ENCODE measurements at regions not wholly inside any gene's neighbourhood (a gene's known extent, or its start where the extent isn't known, plus 50 kb on each side); places are given as distances from the start of the nearest gene placed in this dataset.
"Not testable (repeated sequence)": the region's sequence is repeated elsewhere in the genome, so short reads cannot be mapped to it uniquely, and the experiment has no call there.

DNA sequence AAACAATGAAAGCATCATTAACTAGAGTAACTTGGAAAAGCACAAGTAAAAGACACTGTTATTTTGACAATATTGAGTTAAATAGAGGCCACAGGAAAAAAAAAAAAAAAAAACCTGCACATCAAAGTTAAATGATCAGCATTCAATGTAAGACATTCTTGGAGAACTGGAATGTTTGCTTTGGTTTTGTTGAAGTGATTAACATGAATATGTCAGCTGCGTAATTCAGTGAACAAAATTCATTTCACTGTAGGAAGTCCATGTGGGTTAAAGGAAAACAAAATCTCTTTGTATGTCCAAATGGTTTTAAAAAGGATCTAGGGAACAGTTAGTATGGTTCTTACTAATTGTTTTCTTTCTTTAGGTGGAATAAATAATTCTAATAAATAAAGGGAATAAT lies 252.8 kb upstream of the CNTN6 start:
- no peak for DNase-seq

DNA sequence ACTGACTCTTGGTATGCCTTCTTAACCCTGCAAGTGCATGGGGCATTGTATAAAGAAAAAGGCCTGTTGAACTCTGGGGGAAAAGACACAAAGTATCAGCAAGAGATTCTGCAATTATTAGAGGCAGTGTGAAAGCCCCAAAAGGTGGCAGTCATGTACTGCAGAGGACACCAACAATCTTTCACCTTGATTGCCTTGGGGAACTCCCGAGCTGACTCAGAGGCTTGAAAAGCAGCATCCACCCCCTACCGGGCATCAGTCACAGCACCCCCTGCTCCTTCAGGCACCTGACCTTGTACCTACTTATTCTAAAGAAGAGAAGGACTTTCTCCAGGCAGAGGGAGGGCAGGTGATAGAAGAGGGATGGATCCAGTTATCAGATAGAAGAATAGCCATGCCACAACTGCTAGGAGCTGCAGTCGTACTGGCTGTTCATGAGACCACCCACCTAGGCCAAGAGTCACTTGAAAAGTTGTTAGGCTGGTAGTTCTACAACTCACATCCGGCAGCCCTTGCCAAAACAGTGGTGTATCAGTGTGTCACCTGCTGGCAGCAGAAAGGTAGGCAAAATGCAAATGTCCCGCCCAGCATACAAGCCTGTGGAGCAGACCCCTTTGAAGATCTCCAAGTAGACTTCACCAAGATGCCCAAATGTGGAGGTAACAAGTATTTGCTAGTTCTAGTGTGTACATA lies 241.6 kb upstream of the CNTN6 start:
- no peak for DNase-seq

DNA sequence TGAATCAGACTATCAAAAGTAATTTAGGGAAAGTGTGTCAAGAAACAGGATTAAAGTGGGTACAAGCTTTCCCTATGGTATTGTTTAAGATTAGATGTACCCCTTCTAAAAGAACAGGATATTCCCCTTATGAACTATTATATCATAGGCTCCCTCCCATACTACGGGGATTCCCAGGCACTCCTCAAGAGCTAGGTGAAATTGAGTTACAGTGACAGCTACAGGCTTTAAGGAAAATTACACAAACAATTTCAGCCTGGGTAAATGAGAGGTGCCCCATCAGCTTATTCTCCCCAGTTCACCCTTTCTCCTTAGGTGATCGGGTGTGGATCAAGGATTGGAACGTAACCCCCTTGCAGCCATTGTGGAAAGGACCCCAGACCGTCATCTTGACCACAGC lies 240.8 kb upstream of the CNTN6 start:
- no peak for DNase-seq

DNA sequence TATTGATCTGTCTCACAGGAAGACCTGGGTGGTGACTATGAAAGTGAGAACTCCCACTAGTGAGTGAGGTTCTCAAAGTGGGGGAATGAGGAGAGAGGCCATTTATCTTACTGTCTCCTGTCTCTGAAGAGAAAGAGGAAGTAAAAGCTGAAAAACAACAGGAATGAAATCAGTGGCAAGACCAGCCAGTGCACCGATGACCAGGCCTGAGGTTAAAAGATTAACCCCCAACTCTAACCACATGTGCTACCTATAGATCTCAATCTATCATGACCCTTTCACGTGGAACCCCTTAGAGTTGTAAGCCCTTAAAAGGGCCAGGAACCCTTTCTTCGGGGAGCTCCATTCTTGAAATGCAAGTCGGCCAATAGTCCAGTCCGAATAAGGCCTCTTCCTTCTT lies 239.3 kb upstream of the CNTN6 start:
- no peak for DNase-seq

DNA sequence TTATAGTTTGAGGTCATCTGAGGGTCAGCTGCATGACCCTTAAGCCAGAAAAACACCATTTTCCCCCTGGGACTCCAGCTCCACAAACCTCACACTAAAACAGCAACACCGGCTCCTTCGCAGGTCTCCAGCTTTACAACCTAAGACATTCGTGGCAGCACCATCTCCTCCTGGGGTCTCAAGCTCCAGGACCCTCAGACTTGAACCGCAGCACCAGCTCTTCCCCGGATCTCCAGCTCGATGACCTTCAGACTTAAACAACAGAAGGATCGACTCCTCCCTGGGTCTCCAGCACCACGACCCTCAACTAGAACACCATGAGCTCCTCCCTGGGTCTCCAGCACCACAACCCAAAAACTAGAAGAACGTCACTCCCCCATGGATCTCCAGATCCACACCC lies 233.7 kb upstream of the CNTN6 start:
- DNase-seq: no peak

DNA sequence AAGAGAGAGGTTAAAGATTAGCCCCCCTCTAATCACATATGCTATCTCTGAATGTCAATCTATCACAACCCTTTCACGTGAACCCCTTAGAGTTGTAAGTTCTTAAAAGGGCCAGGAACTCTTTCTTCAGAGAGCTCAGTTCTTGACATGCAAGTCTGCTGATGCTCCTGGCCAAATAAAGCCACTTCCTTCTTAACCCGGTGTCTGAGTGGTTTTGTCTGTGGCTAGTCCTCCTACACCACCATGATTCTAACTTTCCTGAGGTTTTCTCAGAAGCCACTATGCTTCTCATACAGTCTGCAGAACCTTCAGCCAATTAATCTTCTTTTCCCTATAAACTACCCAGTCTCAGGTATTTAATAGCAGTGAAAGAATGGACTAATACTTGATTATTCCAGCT lies 231.1 kb upstream of the CNTN6 start:
- no peak for DNase-seq

DNA sequence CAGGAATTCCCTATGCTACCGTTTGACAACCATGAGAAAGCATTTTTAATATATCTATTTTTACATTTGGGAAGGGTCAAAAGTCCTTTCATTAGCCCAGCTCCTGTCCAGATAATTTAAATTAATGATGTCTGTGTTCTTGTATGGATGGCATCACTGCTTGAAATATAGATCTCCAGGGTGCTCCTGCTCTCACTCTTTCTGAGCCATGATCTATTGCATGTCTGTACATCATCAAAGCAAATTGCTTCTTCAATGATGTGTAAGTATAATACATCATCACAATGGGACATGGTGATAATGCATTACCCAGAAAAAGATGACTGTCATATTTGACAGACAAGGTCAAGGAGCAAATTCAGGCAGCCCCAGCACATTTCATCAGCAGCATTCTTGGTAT lies 223.6 kb upstream of the CNTN6 start:
- no peak for DNase-seq

DNA sequence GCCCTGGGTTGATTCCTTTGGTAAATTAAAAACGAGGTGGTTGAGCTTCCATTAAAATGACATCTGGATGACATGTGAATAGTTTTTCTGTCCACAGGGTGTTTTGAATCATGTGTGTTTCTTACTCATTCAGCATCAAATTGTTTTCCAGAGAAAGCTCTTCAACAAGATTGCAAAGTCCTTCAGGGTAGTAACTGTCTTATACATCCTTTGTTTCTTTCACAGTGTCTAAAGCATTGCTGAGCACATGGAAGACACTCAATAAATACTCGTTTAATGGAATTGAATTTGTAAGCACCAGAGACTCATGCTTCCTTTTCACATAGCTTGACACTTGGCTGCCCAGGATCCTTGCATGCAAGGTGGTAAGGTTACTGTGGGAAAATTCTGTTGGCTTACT lies 223.1 kb upstream of the CNTN6 start:
- DNase-seq: no peak

DNA sequence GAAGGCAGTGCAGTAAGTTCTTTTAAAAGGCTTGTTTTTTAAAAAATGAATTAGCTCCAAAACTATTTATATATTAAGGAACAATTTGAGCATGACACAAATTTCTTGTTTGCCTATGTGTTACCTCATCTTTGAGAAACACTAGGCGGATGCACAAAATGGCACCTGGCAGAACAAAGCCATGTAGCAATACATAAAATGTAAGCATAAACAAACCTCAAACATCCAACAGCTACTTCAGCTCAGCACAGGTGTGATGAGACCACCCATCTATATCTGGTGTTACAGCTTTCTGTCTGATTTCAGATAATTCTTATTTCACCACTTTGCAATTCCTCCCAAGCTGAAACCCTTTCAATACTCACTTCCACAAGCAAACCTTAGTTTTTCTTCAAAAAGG lies 221.2 kb upstream of the CNTN6 start:
- no peak for DNase-seq

DNA sequence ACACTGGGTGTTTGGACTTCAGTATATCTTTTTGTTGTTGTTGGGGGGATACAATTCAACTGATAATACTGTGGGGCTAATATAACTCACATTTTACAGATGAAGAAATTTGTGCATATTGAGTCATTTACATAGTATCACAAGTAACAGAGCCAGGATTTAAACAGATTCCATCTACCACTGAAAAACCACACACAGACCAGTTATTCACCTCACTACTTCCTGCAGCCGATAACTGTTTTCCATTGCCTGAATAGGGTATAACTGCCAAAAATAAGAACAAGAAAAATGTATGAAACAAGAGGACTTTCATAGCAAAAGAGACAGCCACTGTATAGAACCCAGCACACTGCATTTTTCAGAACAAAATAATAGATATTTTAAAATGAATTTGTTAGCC lies 215.8 kb upstream of the CNTN6 start:
- no peak for DNase-seq

DNA sequence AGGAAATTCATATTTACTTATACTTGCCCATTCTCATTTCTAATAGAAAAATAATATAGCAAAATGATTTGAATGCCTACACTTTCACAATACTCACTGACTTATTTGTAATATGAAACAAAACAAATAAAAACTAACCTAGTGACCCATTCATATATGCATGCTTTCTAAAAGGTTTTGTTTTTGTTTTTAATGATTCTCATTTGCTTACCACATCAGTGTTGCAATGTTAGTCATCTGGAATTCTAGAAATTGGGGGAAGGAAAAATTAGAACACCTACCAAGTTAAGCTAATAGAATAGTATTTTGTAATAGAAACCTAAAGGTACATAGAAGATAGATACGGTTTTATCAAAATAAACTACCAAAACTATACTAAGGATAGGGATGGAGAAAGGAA lies 214.1 kb upstream of the CNTN6 start:
- DNase-seq: no peak

DNA sequence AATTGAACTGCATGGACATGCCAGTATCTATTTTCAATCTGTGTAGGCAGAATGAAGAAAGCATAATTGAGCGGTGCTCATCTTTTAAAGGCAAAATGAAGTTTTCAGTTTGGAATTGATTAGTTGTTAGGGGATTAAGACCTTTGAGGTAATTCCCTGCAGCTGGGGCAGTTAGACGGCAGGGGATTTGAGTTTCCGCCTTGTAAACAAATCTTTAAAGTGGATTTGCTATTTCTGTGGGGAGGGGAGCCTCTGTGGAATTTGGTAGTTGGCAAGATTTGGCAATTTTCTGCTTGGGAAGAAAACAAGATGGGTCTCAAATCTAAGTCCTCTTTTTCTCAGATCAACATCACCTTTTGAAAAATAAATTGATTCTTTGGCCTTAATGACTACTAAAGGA lies 212.5 kb upstream of the CNTN6 start:
- no peak for DNase-seq

DNA sequence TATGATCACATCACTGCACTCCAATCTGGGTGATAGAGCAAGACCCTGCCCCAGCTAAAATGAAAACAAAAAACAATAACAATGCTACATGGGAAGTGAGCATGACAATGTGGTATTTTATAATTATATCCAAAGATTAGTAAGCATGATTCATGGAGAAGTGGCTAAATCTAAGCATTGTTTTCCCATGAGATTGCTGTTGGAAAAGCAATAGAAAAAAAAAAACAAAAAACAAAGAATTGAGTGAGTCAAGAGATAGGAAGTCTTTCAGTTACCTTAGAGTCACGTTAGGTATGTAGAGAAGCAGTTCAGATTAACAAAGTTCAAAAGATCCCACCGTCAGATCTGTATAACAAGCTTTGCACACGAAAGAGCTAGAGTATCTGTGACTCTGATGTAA lies 210.3 kb upstream of the CNTN6 start:
- no peak for DNase-seq

DNA sequence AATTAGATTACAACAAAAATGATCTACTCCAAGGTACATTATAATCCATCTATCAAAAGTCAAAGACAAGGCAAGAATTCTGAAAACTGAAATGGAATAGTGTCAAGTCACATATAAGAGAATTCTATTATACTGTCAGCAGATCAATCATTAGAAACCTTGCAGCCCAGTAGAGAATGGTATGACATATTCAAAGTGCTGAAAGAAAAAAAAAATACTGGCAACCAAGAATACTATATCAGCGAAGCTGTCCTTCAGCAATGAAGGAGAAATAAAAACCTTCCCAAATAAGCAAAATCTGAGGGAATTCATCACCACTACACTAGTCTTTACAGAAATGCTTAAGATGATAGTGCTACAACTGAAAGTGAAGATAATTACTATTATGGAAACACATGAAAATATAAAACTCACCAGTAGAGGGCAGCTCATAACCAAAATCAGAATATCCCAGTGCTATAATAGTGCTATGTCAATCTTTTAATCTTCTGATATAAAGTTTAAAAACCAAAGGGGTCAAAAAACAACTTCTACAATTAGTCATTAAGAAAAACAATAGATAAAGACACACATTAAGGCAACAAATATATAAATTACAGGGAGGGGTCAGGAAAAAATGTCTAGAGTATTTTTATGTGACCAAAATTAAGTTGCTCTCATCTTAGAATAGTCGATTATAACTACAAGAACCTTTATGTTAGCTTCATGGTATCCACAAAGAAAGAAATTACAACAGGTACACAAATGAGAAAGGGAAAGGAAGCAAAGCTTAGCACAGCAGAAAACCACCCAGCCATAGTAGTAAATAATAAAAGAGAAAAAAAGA lies 190.7 kb upstream of the CNTN6 start:
- no peak for DNase-seq

DNA sequence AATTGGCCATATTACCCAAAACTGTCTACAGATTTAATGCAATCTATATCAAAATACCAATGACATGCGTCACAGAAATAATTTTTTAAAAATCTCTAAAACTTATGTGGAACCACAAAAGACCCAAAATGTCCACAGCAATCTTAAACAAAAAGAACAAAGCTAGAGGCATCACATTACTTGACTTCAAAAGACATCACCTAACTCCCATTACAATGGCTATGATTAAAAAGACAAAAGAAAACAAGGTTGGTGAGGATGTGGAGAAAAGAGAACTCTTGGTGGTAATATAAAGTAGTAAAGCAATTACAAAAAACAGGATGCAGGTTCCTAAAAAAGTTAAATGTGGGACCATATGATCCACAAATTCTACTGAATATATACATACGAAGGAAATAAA lies 187.6 kb upstream of the CNTN6 start:
- DNase-seq: no peak

DNA sequence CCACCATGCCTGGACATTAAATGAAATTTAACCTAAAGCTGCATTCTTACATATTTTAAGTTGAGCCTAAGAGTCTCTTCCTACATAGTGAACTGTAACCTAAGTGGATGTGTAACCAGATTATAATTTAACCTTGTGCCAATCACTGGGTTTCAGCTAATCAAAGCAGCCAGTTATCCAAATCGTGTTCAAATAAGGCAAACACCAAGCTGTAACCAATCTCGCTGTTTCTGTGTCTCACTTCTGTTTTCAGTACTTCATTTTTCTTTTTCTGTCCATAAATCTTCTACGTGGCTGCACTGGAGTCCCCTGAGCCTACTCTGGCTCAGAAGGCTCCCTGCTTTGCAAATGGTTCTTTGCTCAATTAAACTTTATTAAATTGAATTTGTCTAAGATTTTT lies 186.1 kb upstream of the CNTN6 start:
- DNase-seq: no peak

DNA sequence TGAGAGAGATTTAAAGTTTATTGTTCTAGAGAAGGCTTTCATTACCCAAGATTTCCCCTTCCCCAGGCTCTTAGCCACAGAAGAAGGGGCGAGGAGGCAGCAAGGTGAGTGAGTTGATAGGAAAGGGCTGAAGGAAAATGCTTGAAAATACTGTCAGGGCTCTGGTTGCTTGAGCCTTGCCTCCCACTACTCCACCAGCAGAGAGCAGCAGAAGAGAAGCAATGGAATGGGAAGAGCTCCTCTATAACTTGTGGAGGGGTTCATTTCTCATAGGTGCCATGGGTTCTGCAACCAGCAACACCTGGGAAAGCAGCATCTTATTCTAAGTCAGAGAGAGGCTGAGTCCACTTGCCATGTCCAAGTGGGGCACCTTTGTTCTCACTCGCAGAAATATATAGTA lies 184.0 kb upstream of the CNTN6 start:
- no peak for DNase-seq

DNA sequence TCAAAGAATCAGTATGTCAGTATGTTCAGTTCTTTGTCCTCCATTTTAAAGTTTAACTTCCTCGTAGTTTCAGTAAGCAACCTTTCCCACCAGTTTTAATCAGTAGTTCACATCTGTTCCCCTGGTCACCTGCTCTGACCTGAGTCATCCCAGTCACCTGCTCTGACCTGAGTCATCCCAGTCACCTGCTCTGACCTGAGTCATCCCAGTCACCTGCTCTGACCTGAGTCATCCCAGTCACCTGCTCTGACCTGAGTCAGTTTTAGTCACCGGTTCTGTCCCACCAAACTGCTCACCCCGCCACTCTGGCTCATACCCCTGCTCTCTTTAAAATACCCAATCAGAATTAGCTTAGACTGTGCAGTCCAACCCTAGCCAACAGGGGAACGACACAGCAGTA lies 180.1 kb upstream of the CNTN6 start:
- not testable (repeated sequence) for DNase-seq

DNA sequence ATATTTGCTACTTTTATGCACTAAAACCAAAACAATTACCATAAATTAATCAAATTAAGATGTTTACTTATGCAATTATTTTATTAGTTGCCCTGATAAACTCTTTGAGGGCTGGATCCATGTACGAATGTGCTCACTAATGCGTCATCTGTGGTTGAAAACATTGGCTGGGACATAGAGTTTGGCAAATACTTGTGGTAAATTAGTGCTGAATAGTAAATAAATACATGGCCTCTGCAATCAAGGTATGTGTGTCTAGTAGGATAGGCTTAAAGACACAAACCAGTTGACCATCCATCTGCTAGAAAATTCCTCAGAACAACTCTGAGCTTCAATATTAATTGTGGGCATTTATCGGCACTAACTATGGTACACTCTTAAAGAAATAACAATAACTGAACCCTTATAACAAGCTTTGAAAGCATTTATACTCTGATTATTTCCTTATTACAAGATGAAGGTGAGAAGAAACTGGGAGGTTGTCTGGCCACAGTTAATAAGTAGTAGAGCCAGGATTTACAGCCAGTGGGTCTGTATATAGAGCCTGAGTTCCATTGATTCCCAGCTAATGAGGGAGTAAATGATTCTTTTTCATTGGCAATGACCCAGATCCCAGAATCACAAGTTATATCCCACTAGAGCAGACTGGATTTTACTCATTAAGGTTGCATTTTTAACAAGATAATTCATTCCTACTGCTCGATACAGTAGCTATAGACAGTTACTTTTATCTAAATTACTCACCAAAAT lies 169.5 kb upstream of the CNTN6 start:
- no peak for DNase-seq

DNA sequence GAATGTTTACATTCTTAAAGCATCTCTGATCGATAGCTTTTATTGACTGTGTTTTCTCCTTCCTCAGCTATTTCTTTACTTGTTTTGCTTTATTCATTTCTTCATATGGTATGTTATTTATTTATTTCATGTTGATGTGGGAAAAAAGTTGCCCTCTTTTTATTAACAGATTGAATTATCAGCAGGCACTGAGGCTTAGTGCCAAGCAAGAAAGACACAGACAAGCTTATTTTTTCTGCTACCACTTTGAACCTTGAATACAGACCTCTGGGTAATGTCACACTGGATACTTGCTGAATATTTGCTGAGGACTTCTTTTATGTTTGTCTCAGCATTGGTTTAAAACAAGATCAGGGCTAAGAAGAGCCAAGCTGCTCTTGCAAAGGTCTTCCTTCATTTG lies 162.0 kb upstream of the CNTN6 start:
- DNase-seq: no peak

DNA sequence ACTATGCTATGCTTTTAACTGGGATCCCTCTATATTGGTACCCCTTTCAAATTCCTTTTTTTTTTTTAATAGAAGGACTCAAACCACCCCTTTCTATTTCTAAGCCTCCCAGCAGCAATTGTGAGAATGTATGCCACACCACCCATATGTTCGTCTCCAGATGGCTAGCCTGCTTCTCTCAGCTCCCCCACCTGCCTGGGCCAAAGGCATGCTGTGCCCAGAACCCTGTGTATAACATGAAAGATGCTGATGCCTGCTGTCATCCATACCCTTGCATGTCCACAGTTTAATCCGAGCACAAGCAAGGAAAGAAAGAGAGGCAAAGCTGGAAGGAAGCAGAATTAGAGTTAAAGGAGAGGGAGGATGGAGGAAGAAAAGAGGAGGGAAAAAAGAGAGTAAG lies 159.5 kb upstream of the CNTN6 start:
- DNase-seq: no peak

DNA sequence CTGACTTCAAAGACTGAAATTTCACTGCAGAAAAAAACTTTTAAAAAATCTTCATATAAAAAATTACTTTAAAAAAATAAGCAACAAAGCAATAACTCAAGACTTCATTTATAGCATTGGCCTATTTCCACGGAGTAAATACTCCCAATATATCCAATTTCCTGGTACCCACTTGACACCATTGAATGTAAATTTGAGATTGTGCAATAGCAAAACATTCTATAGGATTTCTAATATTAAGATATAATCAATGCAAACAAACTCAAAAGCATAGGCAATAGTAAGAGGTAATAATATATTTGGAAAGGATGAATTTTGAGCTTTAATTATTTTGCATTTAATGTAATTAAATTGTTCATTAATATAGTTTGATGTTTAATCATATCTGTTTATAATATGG lies 148.0 kb upstream of the CNTN6 start:
- no peak for DNase-seq

DNA sequence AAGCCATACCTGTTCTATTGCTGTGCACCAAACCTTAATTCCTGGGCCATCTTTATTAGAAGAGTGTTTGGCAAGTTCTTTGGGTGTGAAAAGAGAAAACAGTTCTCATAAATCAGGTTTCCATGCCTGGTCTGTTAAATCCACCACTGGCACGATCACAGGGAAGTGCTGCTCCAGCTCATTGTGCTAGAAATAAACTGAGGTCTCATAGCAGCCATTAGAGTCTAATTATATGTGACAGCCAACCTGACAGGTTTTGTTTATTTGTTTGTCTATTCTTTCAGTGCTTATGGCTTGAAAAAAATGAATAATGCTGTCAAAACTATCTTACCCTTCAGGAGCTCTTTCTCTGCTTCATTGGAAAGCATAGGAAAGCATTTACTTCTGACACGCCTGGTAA lies 147.1 kb upstream of the CNTN6 start:
- DNase-seq: no peak

DNA sequence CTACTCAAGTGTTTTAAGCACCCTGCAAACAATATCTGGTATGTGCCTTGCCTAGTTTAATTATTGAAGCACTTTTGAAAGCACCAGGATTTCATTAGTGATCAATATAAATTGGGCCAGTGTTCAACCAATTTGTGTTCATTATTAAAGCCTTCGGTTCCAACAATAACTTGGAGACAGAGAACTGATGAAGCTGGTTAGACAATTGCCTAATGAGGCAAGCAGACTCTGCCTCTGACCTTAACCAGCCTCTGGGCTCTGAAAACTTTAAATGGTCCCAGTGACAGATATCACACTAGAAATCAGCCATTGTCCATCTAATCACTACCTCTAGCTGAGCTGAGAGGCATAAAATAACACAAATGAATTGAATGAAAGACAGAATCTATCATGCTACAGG lies 139.9 kb upstream of the CNTN6 start:
- no peak for DNase-seq
